GM19351 (cell line): ENCODE measurements at regions not wholly inside any gene's neighbourhood (a gene's known extent, or its start where the extent isn't known, plus 50 kb on each side); places are given as distances from the start of the nearest gene placed in this dataset.
"Not testable (repeated sequence)": the region's sequence is repeated elsewhere in the genome, so short reads cannot be mapped to it uniquely, and the experiment has no call there.

ENCODE experiments used
- ATAC-seq: cut with Tn5 transposase; IDR thresholded peaks from one replicate; pipeline ENCODE4 v1.9.1; 2021; ENCODE audit warnings: mild to moderate bottlenecking, moderate library complexity; ENCODE audit not compliant: unreplicated experiment

- not testable (repeated sequence) for ATAC-seq
Measured at GRCh38 chr15:21774760-21775159, 102.8 kb downstream of the POTEB start.

- ATAC-seq: not testable (repeated sequence)
Measured at GRCh38 chr15:21766524-21766923, 111.0 kb downstream of the POTEB start.

- ATAC-seq: not testable (repeated sequence)
Measured at GRCh38 chr15:21763756-21764155, 113.8 kb downstream of the POTEB start.

GRCh38 chr15:21760250-21761023 lies 117.1 kb downstream of the POTEB start:
- peak; percentile 45 for ATAC-seq

- ATAC-seq: not testable (repeated sequence)
Measured at GRCh38 chr15:21759401-21760165, 118.0 kb downstream of the POTEB start.

- not testable (repeated sequence) for ATAC-seq
Measured at GRCh38 chr15:21753838-21754237, 123.7 kb downstream of the POTEB start.

GRCh38 chr15:21752124-21752957 lies 125.2 kb downstream of the POTEB start:
- ATAC-seq: not testable (repeated sequence)

GRCh38 chr15:21749173-21749572 lies 128.4 kb downstream of the POTEB start:
- ATAC-seq: not testable (repeated sequence)

GRCh38 chr15:21744245-21744915 lies 133.2 kb downstream of the POTEB start:
- ATAC-seq: not testable (repeated sequence)

- peak; percentile 90 for ATAC-seq
Measured at GRCh38 chr15:21742067-21742466, 135.5 kb downstream of the POTEB start.

- not testable (repeated sequence) for ATAC-seq
Measured at GRCh38 chr15:21738003-21738402, 139.5 kb downstream of the POTEB start.

GRCh38 chr15:21736443-21736842 lies 141.1 kb downstream of the POTEB start:
- not testable (repeated sequence) for ATAC-seq

- not testable (repeated sequence) for ATAC-seq
Measured at GRCh38 chr15:21735837-21736236, 141.7 kb downstream of the POTEB start.

GRCh38 chr15:21735368-21735767 lies 142.2 kb downstream of the POTEB start:
- ATAC-seq: not testable (repeated sequence)

GRCh38 chr15:21731496-21731895 lies 146.0 kb downstream of the POTEB start:
- ATAC-seq: peak; percentile 52

- ATAC-seq: peak; percentile 58
Measured at GRCh38 chr15:21730427-21731405, 146.8 kb downstream of the POTEB start.

GRCh38 chr15:21724988-21725387 lies 152.5 kb downstream of the POTEB start:
- ATAC-seq: not testable (repeated sequence)

- ATAC-seq: not testable (repeated sequence)
Measured at GRCh38 chr15:21721115-21721514, 156.4 kb downstream of the POTEB start.

GRCh38 chr15:21718779-21719178 lies 158.8 kb downstream of the POTEB start:
- ATAC-seq: peak; percentile 73
